ENCODE measurements at regions not wholly inside any gene's neighbourhood (a gene's known extent, or its start where the extent isn't known, plus 50 kb on each side); places are given as distances from the start of the nearest gene placed in this dataset.

DNA sequence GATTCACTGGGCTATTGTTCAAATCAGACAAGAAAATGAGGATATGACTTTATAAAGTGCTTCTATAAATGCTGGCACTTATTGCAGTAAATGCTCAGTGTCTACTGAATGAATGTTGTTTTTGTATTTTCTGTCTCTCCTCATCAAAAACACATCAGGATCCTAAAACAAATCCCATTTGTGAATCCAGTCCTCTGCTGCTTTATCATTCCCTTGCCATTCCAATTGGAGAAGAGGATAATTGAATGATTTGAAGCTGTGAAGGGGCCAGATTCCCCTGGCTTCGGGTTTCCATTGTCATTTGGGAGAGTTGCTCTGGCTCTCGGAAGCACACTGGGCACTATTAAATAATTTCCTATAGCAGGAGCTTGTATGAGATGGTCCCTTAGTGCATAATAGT, 666.8 kb downstream of the ACTL7B start:
- TF ChIP-seq, protein P1, sequence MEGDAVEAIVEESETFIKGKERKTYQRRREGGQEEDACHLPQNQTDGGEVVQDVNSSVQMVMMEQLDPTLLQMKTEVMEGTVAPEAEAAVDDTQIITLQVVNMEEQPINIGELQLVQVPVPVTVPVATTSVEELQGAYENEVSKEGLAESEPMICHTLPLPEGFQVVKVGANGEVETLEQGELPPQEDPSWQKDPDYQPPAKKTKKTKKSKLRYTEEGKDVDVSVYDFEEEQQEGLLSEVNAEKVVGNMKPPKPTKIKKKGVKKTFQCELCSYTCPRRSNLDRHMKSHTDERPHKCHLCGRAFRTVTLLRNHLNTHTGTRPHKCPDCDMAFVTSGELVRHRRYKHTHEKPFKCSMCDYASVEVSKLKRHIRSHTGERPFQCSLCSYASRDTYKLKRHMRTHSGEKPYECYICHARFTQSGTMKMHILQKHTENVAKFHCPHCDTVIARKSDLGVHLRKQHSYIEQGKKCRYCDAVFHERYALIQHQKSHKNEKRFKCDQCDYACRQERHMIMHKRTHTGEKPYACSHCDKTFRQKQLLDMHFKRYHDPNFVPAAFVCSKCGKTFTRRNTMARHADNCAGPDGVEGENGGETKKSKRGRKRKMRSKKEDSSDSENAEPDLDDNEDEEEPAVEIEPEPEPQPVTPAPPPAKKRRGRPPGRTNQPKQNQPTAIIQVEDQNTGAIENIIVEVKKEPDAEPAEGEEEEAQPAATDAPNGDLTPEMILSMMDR (optimal IDR thresholded peaks at IDR 0.05 in 1 of 3, IDR thresholded peaks at IDR 0.05 in 1 of 3, conservative IDR thresholded peaks at IDR 0.05 in 1 of 3; ENCODE audit: extremely low read depth in 1 of 3, insufficient read depth in 2 of 3, low read length in 3 of 3): no peak
- TF ChIP-seq EZH2 (IDR thresholded peaks at IDR 0.05; ENCODE audit: low read length): no peak

All from keratinocyte (primary cell).